IPS DF 6.9 (cell line): ENCODE measurements at regions not wholly inside any gene's neighbourhood (a gene's known extent, or its start where the extent isn't known, plus 50 kb on each side); places are given as distances from the start of the nearest gene placed in this dataset.

ENCODE experiments used
- DNase-seq: peaks from one replicate; pipeline ENCODE4 v3.0.0-alpha.2; 2013; ENCODE audit warnings: low read depth, low spot score
- H3K27ac ChIP-seq: one replicate; pipeline ENCODE4 v1.5.1; 2013; ENCODE audit warnings: low read length, control low read depth
- H3K27me3 ChIP-seq: 2 replicates; pipeline ENCODE4 v1.6.1; 2013; ENCODE audit warnings: mild to moderate bottlenecking, low read length; ENCODE audit not compliant: control insufficient read depth, insufficient read depth
- H3K36me3 ChIP-seq: 2 replicates; pipeline ENCODE4 v1.6.1; 2013; ENCODE audit warnings: low read length; ENCODE audit not compliant: control insufficient read depth, insufficient read depth
- H3K4me1 ChIP-seq: 2 replicates; pipeline ENCODE4 v1.6.1; 2013; ENCODE audit warnings: low read length; ENCODE audit not compliant: control insufficient read depth, insufficient read depth
- H3K4me3 ChIP-seq: 2 replicates; pipeline ENCODE4 v1.5.1; 2013; ENCODE audit warnings: mild to moderate bottlenecking, low read length
- H3K9me3 ChIP-seq: 2 replicates; pipeline ENCODE4 v1.6.1; 2013; ENCODE audit warnings: low read length, inconsistent platforms; ENCODE audit not compliant: control insufficient read depth, insufficient read depth
- WGBS: extraction: QIAGEN DNeasy Blood & Tissue Kit; methylation state at CpG from one replicate; pipeline ENCODE4 v1.1.7; 2013; ENCODE audit warnings: mixed read lengths, missing lambda C conversion rate; ENCODE audit not compliant: insufficient read length, insufficient coverage; 5-methylcytosine and 5-hydroxymethylcytosine counted together

DNA sequence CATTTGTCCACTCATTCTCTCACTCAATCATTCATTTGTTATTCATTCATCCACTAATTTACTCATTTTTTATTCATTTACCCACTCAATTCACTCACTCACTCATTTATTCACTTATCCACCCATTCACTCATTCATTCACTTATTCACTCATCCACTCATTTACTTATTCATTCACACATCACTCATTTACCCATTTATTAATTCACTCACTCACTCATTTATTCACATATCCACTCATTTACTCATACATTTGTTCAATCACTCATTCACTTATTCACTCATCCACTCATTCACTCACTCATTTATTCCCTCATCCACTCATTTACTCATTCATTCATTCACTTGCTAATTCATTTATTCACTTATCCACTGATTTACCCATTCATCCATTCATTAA, 129.1 kb downstream of the TTLL2 start:
- no peak overlapping the region for H3K4me3 ChIP-seq
- H3K9me3 ChIP-seq = no peaks in the 10 kb centered on the region
- no peak for DNase-seq
- H3K4me1 ChIP-seq = 0 out of 2 replicates have a peak, but pooled peaks cover 2% of the 10 kb centered on the region
- no peaks in the 10 kb centered on the region for H3K36me3 ChIP-seq
- H3K27me3 ChIP-seq = no peaks in the 10 kb centered on the region
- no peak overlapping the region for H3K27ac ChIP-seq

DNA sequence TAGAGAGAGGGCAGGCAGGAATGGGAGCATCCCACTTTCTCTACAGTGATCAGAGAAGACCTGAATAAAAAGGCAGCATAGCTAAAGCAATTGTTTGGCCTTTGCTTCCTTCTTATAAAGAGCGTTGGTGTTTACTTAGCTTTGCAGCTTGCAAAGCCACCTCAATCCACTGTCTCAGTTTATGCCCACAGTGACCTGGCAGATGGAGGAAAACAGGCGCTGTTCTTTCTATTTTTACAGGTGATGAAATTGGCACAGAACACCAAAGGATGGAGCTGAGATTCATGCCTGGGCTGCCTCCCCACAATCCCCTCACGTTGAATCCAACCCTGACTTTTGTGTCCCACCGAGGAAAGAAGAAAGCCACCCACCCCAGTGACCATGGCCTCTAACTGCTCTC, 130.5 kb downstream of the TTLL2 start:
- H3K4me3 ChIP-seq = no peak overlapping the region
- no peaks in the 10 kb centered on the region for H3K36me3 ChIP-seq
- no peaks in the 10 kb centered on the region for H3K9me3 ChIP-seq
- WGBS = no CpG with 5 or more reads among the region's 4 CpGs
- H3K4me1 ChIP-seq = 0 out of 2 replicates have a peak, but pooled peaks cover 2% of the 10 kb centered on the region
- no peak for DNase-seq
- H3K27ac ChIP-seq = no peak overlapping the region
- no peaks in the 10 kb centered on the region for H3K27me3 ChIP-seq

DNA sequence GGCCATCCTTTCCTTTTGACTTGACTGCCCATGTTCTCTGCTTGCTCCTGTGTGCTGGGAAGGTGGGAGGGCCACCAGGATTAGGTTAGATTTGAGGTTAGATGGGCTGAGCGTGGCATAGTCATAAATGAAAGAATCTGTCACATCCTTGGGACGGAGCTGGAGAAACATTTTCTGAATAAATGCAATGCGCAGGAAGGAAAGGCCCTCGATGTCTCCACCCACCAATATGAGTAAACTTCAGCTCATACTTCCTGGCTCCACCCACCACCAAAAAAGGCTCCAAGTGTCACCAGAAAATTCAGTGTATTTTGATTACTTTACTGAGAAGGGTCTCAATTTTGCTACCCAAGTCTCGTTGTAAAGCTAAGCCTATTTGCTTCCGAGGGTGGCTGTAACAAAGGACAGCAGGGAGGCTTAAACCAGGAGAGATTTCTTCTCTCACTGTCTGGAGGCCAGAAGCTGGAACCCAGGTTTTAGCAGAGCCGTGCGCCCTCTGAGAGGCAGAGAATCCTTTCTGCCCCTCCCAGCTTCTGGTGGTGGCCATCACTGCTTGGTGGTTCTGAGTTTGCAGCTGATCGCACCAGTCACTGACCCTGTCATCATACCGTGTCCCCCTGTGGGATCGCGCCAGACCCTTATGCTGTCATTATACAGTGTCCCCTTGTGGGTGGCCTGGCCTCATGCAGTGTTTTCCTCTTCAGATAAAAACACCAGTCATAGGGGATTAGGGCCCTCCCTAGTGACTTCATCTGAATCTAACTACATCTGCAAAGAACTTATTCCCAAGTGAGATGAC, 137.8 kb downstream of the TTLL2 start:
- H3K27me3 ChIP-seq = no peaks in the 10 kb centered on the region
- no CpG with 5 or more reads among the region's 12 CpGs for WGBS

GRCh38 chr6:167464177-167464576, 139.3 kb downstream of the TTLL2 start:
- Histone ChIP-seq H3K4me3 (no peak overlapping the region), H3K27me3 (no peaks in the 10 kb centered on the region), H3K36me3 (no peaks in the 10 kb centered on the region), H3K4me1 (no peaks in the 10 kb centered on the region), H3K9me3 (no peaks in the 10 kb centered on the region), H3K27ac (no peak overlapping the region)
- WGBS = no CpG with 5 or more reads among the region's 7 CpGs
- no peak for DNase-seq

More for the DNA sequence above, 137.8 kb downstream of the TTLL2 start:
- DNase-seq = no peak
- Histone ChIP-seq H3K27ac (no peak overlapping the region), H3K9me3 (no peaks in the 10 kb centered on the region), H3K4me1 (no peaks in the 10 kb centered on the region), H3K36me3 (no peaks in the 10 kb centered on the region), H3K4me3 (no peak overlapping the region)

DNA sequence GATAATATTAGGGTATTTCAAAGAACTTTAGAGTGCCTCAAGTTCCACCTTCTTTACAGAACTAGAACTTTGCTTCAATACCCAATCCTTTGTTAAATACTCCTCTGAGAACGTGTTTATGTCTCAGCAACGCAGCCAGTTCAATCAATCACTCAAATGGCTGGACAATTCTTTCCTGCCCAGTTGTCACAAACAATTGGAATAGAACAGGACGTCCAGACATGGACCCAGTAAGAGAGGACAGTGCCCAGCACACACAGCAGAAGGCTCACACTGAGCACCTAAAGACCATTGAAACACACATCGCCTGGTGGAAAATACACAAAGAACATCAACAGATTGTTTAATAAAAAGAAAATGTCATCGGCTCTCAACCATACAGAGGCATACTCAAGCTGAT, 140.6 kb downstream of the TTLL2 start:
- no peaks in the 10 kb centered on the region for H3K36me3 ChIP-seq
- DNase-seq = no peak
- no peaks in the 10 kb centered on the region for H3K27me3 ChIP-seq
- WGBS = no CpG with 5 or more reads among the region's 5 CpGs
- 0 out of 2 replicates have a peak, but pooled peaks cover 1% of the 10 kb centered on the region for H3K4me1 ChIP-seq
- H3K9me3 ChIP-seq = no peaks in the 10 kb centered on the region
- H3K27ac ChIP-seq = no peak overlapping the region
- H3K4me3 ChIP-seq = no peak overlapping the region

DNA sequence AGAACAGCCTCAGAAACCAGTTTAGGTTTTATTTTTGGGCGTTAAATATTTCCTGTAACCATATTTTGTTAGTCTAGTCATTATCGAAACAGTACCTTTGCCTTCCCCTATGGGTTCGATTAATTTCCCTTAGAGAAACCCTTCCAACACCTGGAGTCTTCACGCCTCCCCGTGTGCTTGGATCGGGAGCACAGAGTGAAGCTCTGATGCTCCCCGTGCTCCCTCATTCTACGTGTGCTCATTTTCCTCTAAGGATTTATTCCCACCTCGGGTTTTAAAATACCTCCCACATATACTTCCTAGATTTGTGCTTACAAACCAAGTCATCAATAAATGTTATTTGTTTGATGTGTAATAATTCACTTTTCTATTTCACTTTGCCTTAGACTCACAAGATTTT, 142.4 kb downstream of the TTLL2 start:
- Histone ChIP-seq H3K27me3 (no peaks in the 10 kb centered on the region), H3K27ac (no peak overlapping the region), H3K36me3 (no peaks in the 10 kb centered on the region), H3K9me3 (no peaks in the 10 kb centered on the region), H3K4me3 (no peak overlapping the region), H3K4me1 (0 out of 2 replicates have a peak, but pooled peaks cover 1% of the 10 kb centered on the region)
- DNase-seq = no peak
- no CpG with 5 or more reads among the region's 9 CpGs for WGBS

GRCh38 chr6:167467793-167468431, 143.0 kb downstream of the TTLL2 start:
- no peak for DNase-seq
- Histone ChIP-seq H3K27ac (no peak overlapping the region), H3K4me1 (0 out of 2 replicates have a peak, but pooled peaks cover 1% of the 10 kb centered on the region), H3K4me3 (no peak overlapping the region), H3K36me3 (no peaks in the 10 kb centered on the region), H3K9me3 (no peaks in the 10 kb centered on the region), H3K27me3 (no peaks in the 10 kb centered on the region)
- WGBS = no CpG with 5 or more reads among the region's 39 CpGs

GRCh38 chr6:167469101-167469500, 144.2 kb downstream of the TTLL2 start:
- no peaks in the 10 kb centered on the region for H3K36me3 ChIP-seq
- DNase-seq = no peak
- H3K4me1 ChIP-seq = peaks cover 5% of the 10 kb centered on the region
- H3K27me3 ChIP-seq = no peaks in the 10 kb centered on the region
- H3K27ac ChIP-seq = no peak overlapping the region
- no CpG with 5 or more reads among the region's 3 CpGs for WGBS
- H3K9me3 ChIP-seq = no peaks in the 10 kb centered on the region
- H3K4me3 ChIP-seq = no peak overlapping the region

GRCh38 chr6:167469672-167470071, 144.8 kb downstream of the TTLL2 start:
- Histone ChIP-seq H3K4me1 (peaks cover 10% of the 10 kb centered on the region), H3K27ac (no peak overlapping the region), H3K4me3 (no peak overlapping the region), H3K36me3 (no peaks in the 10 kb centered on the region), H3K27me3 (no peaks in the 10 kb centered on the region), H3K9me3 (no peaks in the 10 kb centered on the region)
- WGBS = no CpG with 5 or more reads among the region's 10 CpGs
- no peak for DNase-seq

DNA sequence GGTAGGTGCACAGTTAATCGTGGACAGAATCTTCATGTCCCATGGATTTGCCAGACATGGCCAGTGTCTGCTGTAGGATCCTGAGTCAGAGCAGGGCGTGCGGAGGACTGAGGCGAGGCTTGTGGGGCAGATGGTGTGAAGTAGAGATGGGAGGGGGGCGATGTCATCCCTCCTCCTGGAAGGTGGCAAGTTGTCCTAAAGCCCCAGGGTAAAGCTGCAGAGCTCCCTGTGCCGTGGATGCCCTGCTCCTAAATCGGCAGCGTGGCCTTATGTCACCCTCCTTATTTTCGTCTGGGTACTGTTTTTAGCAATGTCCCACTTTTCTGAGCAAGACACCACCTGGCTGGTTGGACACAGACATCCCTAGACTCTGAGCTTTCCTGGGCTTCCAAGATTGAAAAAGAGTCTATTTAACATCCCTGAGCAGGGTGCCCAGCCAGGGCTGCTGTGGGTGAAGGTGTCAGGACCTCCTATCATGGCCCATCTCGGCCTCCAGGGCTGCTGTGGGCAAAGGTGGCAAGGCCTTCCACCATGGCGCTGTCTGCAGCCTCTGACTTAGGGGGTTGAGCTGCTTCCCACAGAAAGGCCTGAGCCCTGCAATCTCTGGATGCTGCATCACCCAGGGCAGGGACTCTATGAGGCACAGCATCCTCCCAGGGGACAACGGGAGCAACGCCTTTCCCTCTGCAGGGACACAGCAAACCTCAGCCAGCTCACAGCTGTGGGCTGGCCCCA, 145.4 kb downstream of the TTLL2 start:
- no CpG with 5 or more reads among the region's 13 CpGs for WGBS
- DNase-seq = no peak

More for the DNA sequence above, 145.4 kb downstream of the TTLL2 start:
- no peak overlapping the region for H3K27ac ChIP-seq
- H3K9me3 ChIP-seq = no peaks in the 10 kb centered on the region
- H3K36me3 ChIP-seq = no peaks in the 10 kb centered on the region
- no peaks in the 10 kb centered on the region for H3K27me3 ChIP-seq
- H3K4me3 ChIP-seq = no peak overlapping the region
- peaks cover 12% of the 10 kb centered on the region for H3K4me1 ChIP-seq
